NCI-H2196 treated with DMSO at 0.1 percent for 48 hours (cell line): ENCODE measurements at regions not wholly inside any gene's neighbourhood (a gene's known extent, or its start where the extent isn't known, plus 50 kb on each side); places are given as distances from the start of the nearest gene placed in this dataset.
A peak's percentile ranks its signal among the peaks of the same experiment; 100 is the strongest.

Experiments
- DNase-seq: peaks from one replicate; lab custom pipeline; 2025; ENCODE audit not compliant: unreplicated experiment; lab: John Stamatoyannopoulos, UW

DNA sequence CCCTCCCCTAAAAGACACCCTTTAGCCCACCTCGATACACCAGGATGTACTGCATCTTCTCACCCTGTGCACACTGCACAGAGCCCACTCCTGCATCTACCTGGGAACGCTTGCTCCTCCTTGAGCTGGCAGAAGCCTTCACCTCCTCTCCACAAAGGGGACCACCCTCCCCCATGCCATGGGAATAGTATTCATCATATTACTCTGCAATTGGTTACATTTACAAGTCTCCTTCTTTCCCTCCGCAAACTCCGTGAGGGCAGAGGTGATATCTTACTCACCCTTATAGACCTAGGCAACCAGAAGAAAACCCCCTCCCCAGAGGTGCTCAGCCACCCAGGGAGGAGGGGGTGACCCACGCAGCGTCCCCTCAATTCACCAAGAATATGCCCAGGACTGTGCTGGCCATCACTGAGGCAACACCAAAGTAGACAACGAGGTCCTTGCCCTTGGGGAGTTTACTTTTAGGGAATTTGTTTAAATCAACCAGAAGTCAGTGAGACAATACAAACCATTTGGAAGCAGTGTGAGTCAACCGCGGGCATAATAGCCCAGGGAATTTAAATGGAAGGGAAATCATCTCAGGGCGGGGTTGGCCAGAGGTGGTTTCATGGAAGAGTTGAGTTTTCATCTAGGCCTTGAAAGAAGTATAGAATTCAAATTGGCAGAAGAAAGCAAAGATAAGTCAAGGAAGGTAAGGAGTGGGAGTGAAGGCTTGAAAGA lies 214.5 kb downstream of the BARX2 start:
- DNase-seq = no peak

GRCh38 chr11:129590753-129591475 lies 215.3 kb downstream of the BARX2 start:
- no peak for DNase-seq

DNA sequence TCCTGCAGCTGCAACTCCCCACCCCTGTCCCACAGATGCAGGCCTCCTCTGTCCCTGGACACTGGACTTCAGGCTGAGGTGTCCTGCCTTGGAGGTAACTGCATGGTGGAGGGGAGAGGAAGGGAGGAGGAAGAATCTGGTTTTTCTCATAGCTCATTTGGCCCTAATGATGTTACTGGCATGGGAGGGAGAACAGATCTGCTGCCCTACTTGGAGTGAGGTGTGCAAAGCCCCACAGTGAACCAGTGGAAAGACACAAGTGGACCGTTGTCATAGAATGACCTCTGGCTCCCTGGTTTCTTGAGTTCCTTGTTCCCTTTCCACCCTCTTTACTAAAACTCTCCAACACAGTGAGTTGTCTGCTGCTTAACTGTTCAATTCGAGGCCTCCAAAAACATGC lies 215.9 kb downstream of the BARX2 start:
- no peak for DNase-seq

- no peak for DNase-seq
Observed at GRCh38 chr11:129592191-129592590, 216.5 kb downstream of the BARX2 start.

DNA sequence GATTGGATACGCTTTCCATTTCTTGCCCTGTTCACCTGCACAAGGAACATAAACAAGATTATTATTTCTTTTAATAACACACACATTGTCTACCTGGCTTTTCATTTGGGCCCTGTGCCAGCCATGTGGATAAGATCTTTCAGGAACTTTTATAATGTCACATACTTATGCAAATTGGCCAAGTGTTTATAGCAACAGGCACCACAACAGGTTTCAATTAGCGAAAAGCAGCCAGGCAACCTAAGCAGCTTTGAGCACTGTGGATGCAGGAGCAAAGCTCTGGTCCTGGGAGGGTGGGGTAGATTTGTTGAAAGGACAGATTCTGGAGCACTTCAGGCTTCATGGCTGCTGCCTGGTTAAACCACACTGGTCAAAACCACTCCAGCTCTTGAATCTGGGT lies 217.4 kb downstream of the BARX2 start:
- DNase-seq = peak; percentile 40

DNA sequence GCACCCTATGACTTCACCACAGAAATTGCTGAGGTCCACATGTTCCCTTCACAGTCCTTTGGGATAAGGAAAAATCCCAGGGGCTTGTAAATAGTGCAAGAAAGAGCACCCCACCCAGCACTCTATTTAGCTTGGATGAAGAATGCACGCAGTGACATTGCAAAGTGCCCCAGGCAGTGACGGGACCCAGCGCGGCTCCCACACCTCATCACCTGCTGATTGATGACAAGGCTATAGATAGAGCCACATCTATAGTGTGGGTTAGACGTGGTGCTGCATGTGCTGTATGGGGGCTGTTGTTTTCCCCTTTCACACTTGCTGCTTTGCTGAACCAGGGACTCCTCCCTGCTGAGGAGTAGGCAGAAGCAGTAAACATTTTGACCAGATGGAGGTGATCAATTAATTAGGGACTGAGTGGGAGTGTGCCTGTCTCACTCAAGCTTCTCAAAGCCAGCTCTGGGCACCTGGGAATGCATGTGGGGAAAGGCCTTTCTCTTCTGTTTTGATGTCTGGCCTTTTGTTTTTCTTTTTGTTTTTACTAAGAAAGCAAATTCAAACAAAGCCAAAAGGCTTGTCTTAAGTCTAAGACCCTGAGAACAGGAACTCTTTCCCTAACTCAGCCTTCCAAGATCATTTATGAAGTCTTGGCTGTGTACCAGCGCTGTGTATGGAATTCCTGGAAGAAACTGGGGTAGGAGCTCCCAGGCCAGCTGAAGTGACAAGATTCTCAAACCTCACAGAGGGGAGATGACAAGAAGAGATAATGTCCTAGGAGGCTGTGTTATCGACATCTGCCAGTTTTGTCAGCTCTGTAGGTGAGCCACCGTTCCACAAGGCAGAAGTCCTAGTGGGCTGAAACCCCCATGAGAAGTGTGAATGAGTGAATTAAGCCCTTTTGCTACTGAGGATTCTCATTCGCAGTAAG lies 219.7 kb downstream of the BARX2 start:
- DNase-seq = no peak

DNA sequence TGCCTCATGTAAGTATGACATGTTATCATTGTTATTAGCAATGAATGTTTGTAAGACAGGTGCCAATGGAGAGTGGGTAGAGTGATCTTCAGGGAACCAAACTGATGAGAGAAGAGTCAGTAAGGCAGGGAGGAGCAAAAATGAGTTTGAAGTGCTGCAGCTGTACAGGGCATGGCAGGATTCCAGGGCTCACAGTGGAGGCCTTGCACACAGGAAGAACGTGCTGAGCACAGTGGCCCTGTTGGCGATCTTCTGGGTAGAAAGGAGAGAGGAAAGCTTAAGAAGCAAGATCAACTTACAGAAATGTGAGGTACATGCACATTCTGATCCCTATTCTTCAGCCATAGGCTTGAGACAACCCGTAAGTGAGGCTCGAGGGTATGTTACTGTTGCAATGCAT lies 219.3 kb upstream of the TMEM45B start:
- DNase-seq = no peak

DNA sequence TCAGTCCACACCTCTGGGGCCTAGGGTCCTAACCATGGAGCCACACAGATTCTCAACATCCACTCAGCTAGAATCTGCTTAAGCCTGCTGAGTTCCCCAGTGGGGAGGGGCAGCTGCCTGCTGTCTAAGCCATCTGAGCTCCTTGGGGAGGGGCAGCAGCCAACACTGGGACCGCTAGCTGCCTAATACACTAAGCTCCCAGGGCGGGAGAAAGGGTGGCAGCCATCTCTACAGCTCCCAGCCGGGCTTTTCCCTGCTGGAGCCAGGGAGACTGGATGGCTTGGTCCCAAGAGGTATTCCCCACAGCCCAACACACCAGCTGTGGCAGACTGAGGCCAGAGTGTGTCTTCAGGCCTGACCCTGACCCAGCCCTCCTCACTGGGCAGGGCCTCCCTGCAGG lies 217.3 kb upstream of the TMEM45B start:
- no peak for DNase-seq

DNA sequence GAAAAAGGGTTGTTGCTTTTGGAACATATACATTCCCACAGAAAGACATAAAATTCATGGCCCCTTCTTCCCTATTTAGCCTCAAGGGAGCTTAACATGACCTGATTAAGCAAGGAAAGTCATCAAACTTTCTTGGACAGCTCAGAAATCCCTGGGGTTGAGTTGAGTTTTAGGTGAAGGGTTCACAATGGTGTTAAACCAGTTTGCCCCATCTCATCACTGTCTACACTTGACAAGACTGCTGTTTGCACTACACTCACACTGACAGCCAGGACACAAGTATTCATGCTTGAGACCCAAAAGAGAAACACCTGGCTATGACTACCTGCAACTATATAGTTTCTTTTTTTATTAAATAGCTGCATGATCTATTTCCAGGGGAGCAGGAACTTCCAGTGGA lies 209.8 kb upstream of the TMEM45B start:
- DNase-seq = no peak

GRCh38 chr11:129608711-129609110 lies 206.9 kb upstream of the TMEM45B start:
- DNase-seq = no peak

GRCh38 chr11:129610125-129610524 lies 205.5 kb upstream of the TMEM45B start:
- DNase-seq = no peak

- DNase-seq = no peak
Observed at GRCh38 chr11:129610545-129610944, 205.1 kb upstream of the TMEM45B start.

GRCh38 chr11:129611661-129612446 lies 203.8 kb upstream of the TMEM45B start:
- no peak for DNase-seq

DNA sequence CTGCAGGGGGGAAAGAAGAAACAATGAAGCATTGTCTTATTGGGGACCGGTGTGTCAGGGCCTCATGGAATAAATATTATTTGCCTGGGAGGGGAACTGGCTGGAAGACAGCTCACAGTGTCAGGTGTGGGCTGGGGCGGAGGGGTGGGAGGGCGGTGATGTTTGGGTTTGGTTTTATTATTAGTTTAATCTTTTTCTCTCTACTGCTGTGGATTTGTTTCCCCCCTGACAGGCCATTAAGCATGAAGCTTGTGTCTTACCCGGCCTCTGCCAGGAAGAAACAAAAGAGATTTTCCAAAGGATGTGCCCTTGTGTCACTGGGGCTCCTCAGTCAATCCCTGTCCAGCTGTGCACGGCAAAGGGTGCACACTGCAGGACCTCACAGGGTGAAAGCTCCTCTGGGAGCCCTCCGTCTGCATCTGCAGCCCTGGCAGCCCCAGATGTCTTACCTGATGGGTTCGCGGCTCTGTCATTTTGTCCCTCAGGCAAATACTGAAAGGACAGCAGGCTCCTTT lies 203.1 kb upstream of the TMEM45B start:
- no peak for DNase-seq

GRCh38 chr11:129613071-129613470 lies 202.6 kb upstream of the TMEM45B start:
- no peak for DNase-seq

- no peak for DNase-seq
Observed at GRCh38 chr11:129614256-129614944, 201.2 kb upstream of the TMEM45B start.

- no peak for DNase-seq
Observed at GRCh38 chr11:129618046-129618569, 197.5 kb upstream of the TMEM45B start.

- peak; percentile 22 for DNase-seq
Observed at GRCh38 chr11:129620237-129621104, 195.2 kb upstream of the TMEM45B start.

DNA sequence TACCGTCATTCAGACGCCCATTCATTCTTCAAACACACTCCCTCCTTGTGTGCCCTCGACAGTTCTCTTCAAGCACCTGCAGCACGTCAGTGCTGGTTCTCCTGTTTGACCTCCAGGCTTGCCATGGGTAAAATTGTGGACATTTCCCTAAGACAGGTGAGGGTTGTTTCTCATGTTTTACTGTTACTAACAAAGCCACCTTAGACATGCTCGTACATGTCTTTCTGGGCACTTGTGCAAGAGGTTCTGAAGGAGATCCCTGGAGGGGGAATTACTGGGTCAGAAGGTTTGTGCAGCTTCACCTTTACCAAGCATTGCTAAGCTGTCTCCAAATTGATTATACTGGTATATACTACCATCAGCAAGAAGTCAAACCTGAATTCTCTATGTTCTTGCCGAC lies 189.7 kb upstream of the TMEM45B start:
- peak; percentile 62 for DNase-seq
